ENCODE measurements at regions not wholly inside any gene's neighbourhood (a gene's known extent, or its start where the extent isn't known, plus 50 kb on each side); places are given as distances from the start of the nearest gene placed in this dataset.
"Not testable (repeated sequence)": the region's sequence is repeated elsewhere in the genome, so short reads cannot be mapped to it uniquely, and the experiment has no call there.

GRCh38 chr2:59168766-59169165 is 927.6 kb upstream of the FANCL start:
- TF ChIP-seq CTCF (IDR thresholded peaks at IDR 0.05; ENCODE audit: low read depth, low read length) = no peak
- no peak overlapping the region for H3K4me3 ChIP-seq (ENCODE audit: low read depth, low read length)

GRCh38 chr2:59167514-59167913 is 926.4 kb upstream of the FANCL start:
- TF ChIP-seq CTCF (IDR thresholded peaks at IDR 0.05; ENCODE audit: low read depth, low read length) = no peak
- H3K4me3 ChIP-seq (ENCODE audit: low read depth, low read length) = no peak overlapping the region

GRCh38 chr2:59157908-59158307 is 916.8 kb upstream of the FANCL start:
- not testable (repeated sequence) for H3K4me3 ChIP-seq (ENCODE audit: low read depth, low read length)

GRCh38 chr2:59151805-59152204 is 910.7 kb upstream of the FANCL start:
- H3K4me3 ChIP-seq (ENCODE audit: low read depth, low read length) = no peak overlapping the region
- TF ChIP-seq CTCF (IDR thresholded peaks at IDR 0.05; ENCODE audit: low read depth, low read length) = no peak

- TF ChIP-seq CTCF (IDR thresholded peaks at IDR 0.05; ENCODE audit: low read depth, low read length) = no peak
- no peak overlapping the region for H3K4me3 ChIP-seq (ENCODE audit: low read depth, low read length)
Observed at GRCh38 chr2:59150217-59150849, 909.2 kb upstream of the FANCL start.

GRCh38 chr2:59149271-59149670 is 908.1 kb upstream of the FANCL start:
- no peak overlapping the region for H3K4me3 ChIP-seq (ENCODE audit: low read depth, low read length)
- no peak for TF ChIP-seq CTCF (IDR thresholded peaks at IDR 0.05; ENCODE audit: low read depth, low read length)

- no peak overlapping the region for H3K4me3 ChIP-seq (ENCODE audit: low read depth, low read length)
- no peak for TF ChIP-seq CTCF (IDR thresholded peaks at IDR 0.05; ENCODE audit: low read depth, low read length)
Observed at GRCh38 chr2:59112258-59112657, 871.1 kb upstream of the FANCL start.

- TF ChIP-seq CTCF (IDR thresholded peaks at IDR 0.05; ENCODE audit: low read depth, low read length) = no peak
- no peak overlapping the region for H3K4me3 ChIP-seq (ENCODE audit: low read depth, low read length)
Observed at GRCh38 chr2:59096973-59097372, 855.8 kb upstream of the FANCL start.

Measured in WI38 (cell line).